D721Med (cell line): ENCODE measurements at regions not wholly inside any gene's neighbourhood (a gene's known extent, or its start where the extent isn't known, plus 50 kb on each side); places are given as distances from the start of the nearest gene placed in this dataset.

Experiments used
- DNase-seq: peaks from one replicate; pipeline ENCODE4 v3.0.0; 2011; ENCODE audit warnings: low spot score; ENCODE audit not compliant: insufficient read length
- FAIRE-seq: peaks from 2 replicates; lab custom pipeline; 2011; peaks lifted over from hg19 to GRCh38; lab: Jason Lieb, UNC
- CTCF ChIP-seq: IDR thresholded peaks from 2 replicates; pipeline ENCODE4 v1.5.1; 2012; ENCODE audit warnings: mild to moderate bottlenecking, control low read depth; ENCODE audit not compliant: insufficient read depth; ENCODE audit errors: missing control alignments

- FAIRE-seq (no peak), DNase-seq (no peak)
- TF ChIP-seq CTCF = no peak
Measured at GRCh38 chr5:3654515-3654914, 58.9 kb downstream of the IRX1 start.

DNA sequence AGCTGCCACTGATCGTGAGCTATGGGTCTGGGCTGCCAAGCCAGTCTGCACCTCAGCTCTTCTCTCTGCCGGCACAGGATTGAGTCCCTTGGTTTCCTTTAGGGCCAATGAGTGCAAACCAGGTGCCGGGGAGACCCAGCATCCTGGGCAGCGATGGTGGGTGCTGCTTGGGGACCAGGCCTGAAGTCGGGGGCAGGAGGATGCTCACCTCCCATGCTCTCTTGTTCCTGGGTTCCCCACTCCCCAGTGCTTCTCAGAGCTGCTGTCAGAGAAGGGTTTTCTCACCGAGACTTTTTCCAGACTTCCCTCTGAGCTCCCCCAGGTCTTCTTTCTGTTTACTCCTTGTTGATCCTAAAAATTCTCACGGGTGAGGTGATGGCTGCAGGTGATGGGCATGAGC lies 61.2 kb downstream of the IRX1 start:
- no peak for FAIRE-seq

DNA sequence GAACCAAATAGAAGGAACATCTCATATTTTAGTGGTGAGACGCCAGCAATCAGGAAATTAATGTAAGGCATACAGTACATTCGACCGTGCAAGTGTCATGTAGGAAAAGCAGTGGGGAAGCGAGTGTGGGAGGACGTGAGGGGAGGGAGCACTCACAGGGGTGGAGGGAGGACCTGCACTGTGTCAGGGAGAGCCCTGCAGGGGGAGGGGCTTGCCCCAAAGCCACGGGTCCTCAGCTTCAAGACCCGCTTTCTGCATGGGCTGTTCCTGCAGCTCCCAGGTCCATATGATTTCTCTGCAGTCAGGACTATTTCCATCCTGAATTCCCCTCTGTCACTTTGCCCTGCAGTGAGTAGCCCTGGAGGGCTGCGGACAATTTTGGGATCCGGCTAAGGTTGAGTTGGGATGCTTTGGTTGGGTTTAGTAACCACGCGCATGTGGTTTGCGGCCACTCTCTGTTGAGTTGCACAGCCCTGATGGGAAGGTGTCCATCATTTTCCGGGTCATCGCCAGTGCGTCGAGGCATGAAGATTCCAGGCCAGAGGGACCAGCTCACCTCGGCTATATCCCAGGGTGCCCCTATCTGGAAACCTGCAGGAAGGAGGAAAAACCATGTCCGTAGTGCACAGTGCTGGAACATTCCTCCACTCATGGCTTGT lies 61.9 kb downstream of the IRX1 start:
- no peak for FAIRE-seq
- no peak for TF ChIP-seq CTCF
- DNase-seq = no peak

More for the DNA sequence above, 61.2 kb downstream of the IRX1 start:
- no peak for DNase-seq
- TF ChIP-seq CTCF = no peak

DNA sequence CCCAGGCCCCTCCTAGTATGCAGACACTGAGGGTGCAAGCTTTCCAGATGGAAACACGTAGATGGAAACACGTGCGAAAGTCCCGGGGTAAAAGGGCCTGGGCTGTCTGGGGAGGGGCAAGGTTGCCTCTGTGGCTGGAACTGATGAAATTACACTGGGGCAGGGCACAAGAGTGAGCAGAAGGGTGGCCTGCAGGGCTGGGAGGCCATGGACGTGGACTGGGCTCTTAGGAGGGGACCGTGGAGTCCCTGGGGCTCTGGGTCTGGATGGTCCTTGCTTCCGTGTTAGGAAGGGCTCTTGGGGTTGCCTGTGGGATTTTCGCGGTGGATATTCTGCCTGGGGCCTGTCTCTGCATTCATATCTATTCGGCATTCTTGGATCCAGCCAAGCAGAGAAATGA lies 63.3 kb downstream of the IRX1 start:
- DNase-seq = no peak
- no peak for FAIRE-seq
- TF ChIP-seq CTCF = no peak

DNA sequence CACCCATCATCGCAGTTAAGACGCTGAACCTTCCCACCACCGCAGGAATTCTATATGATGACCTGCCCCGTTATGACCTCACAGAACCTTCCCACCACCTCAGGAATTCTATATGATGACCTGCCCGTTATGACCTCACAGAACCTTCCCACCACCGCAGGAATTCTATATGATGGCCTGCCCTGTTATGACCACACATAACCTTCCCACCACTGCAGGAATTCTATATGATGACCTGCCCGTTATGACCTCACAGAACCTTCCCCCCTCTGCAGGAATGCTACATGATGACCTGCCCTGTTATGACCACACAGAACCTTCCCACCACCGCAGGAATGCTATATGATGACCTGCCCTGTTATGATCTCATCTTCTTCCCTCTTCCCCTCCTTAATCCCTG lies 64.3 kb downstream of the IRX1 start:
- DNase-seq (no peak), FAIRE-seq (peak; percentile 90)
- TF ChIP-seq CTCF = no peak

- FAIRE-seq (no peak), DNase-seq (no peak)
- TF ChIP-seq CTCF = no peak
Measured at GRCh38 chr5:3660630-3661029, 65.0 kb downstream of the IRX1 start.

DNA sequence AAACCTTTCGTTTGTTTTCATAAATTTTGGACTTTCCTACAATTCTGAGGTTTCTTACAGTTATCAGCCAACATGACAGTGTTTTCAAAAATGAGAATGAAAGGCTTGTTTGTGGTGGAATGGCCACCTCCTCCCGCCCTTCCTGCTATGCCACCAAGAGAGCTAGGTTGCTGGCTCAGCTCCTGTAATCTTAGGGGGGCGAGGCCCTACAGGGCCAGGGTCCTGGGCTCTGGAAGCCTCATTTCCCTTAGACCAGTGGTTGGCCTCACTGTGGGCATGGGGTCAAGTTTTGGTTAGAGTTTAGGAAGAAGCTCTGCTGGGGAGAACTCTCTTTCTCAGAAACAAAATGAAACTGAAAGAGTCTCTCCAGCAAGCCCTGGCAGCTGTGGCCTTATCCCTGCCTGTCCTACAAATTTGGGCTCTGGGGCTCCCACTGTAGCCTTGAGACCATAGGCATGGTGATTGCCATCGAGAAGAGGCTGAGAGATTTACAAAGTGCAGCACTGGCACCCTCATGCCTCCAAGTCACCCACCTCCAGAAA lies 66.2 kb downstream of the IRX1 start:
- no peak for TF ChIP-seq CTCF
- no peak for DNase-seq
- FAIRE-seq = no peak
